ENCODE measurements at regions not wholly inside any gene's neighbourhood (a gene's known extent, or its start where the extent isn't known, plus 50 kb on each side); places are given as distances from the start of the nearest gene placed in this dataset.

GRCh38 chr3:24545887-24546286 is 51.2 kb upstream of the THRB start:
- Histone ChIP-seq H3K4me1 (ENCODE audit: insufficient read depth, low read length) (no peaks in the 10 kb centered on the region), H4K20me1 (ENCODE audit: insufficient read depth, low read length) (no peaks in the 10 kb centered on the region), H3K4me3 (ENCODE audit: insufficient read depth, low read length) (no peak overlapping the region), H3K79me2 (ENCODE audit: insufficient read depth, low read length) (no peaks in the 10 kb centered on the region), H2AFZ (ENCODE audit: low read length) (no peak overlapping the region), H3K36me3 (ENCODE audit: insufficient read depth, low read length) (no peaks in the 10 kb centered on the region), H3K27me3 (ENCODE audit: insufficient read depth, low read length) (no peaks in the 10 kb centered on the region), H3K27ac (ENCODE audit: low read depth, low read length) (no peak overlapping the region), H3K4me2 (ENCODE audit: insufficient read depth, low read length) (no peak overlapping the region), H3K9me3 (ENCODE audit: low read depth, low read length) (no peaks in the 10 kb centered on the region)
- no peak for DNase-seq (ENCODE audit: insufficient read length, low spot score, missing footprints)
- TF ChIP-seq, protein P1, sequence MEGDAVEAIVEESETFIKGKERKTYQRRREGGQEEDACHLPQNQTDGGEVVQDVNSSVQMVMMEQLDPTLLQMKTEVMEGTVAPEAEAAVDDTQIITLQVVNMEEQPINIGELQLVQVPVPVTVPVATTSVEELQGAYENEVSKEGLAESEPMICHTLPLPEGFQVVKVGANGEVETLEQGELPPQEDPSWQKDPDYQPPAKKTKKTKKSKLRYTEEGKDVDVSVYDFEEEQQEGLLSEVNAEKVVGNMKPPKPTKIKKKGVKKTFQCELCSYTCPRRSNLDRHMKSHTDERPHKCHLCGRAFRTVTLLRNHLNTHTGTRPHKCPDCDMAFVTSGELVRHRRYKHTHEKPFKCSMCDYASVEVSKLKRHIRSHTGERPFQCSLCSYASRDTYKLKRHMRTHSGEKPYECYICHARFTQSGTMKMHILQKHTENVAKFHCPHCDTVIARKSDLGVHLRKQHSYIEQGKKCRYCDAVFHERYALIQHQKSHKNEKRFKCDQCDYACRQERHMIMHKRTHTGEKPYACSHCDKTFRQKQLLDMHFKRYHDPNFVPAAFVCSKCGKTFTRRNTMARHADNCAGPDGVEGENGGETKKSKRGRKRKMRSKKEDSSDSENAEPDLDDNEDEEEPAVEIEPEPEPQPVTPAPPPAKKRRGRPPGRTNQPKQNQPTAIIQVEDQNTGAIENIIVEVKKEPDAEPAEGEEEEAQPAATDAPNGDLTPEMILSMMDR (IDR thresholded peaks at IDR 0.05; ENCODE audit: extremely low read depth, low read depth, low read length) = no peak

- Histone ChIP-seq H3K4me2 (ENCODE audit: insufficient read depth, low read length) (no peak overlapping the region), H3K79me2 (ENCODE audit: insufficient read depth, low read length) (no peaks in the 10 kb centered on the region), H3K9me3 (ENCODE audit: low read depth, low read length) (no peaks in the 10 kb centered on the region), H3K4me1 (ENCODE audit: insufficient read depth, low read length) (no peaks in the 10 kb centered on the region), H2AFZ (ENCODE audit: low read length) (no peak overlapping the region), H4K20me1 (ENCODE audit: insufficient read depth, low read length) (no peaks in the 10 kb centered on the region), H3K36me3 (ENCODE audit: insufficient read depth, low read length) (no peaks in the 10 kb centered on the region), H3K27ac (ENCODE audit: low read depth, low read length) (no peak overlapping the region), H3K27me3 (ENCODE audit: insufficient read depth, low read length) (no peaks in the 10 kb centered on the region), H3K4me3 (ENCODE audit: insufficient read depth, low read length) (no peak overlapping the region)
- no peak for DNase-seq (ENCODE audit: insufficient read length, low spot score, missing footprints)
- TF ChIP-seq, protein P1 (IDR thresholded peaks at IDR 0.05; ENCODE audit: extremely low read depth, low read depth, low read length) = no peak
These were observed 53.6 kb upstream of the THRB start for GRCh38 chr3:24548278-24548677.

GRCh38 chr3:24550588-24550987 is 55.9 kb upstream of the THRB start:
- Histone ChIP-seq H3K4me2 (ENCODE audit: insufficient read depth, low read length) (no peak overlapping the region), H3K27me3 (ENCODE audit: insufficient read depth, low read length) (no peaks in the 10 kb centered on the region)
- TF ChIP-seq, protein P1 (IDR thresholded peaks at IDR 0.05; ENCODE audit: extremely low read depth, low read depth, low read length) = no peak

DNA sequence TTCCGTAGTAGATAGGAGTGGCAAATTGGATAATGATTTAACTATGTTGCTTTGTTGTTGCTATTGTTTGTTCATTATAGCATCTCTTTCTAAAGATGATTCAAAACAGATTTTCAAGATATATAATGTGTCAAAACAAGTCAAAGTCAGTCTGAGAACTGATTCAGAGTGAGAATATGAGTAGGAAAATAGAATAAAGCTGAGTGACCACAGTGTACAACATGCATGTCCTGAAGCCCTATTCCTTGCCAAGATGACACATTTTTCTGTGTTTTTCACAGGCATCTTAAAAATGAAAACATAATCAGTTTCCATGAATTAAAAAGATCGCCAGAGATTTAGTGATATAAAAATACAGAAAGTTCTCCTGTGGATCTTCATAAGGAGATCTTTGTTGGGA is 57.0 kb upstream of the THRB start:
- Histone ChIP-seq H3K79me2 (ENCODE audit: insufficient read depth, low read length) (no peaks in the 10 kb centered on the region), H3K9me3 (ENCODE audit: low read depth, low read length) (no peaks in the 10 kb centered on the region), H3K27ac (ENCODE audit: low read depth, low read length) (no peak overlapping the region), H2AFZ (ENCODE audit: low read length) (no peak overlapping the region), H3K27me3 (ENCODE audit: insufficient read depth, low read length) (no peaks in the 10 kb centered on the region), H3K4me3 (ENCODE audit: insufficient read depth, low read length) (no peak overlapping the region), H4K20me1 (ENCODE audit: insufficient read depth, low read length) (no peaks in the 10 kb centered on the region), H3K36me3 (ENCODE audit: insufficient read depth, low read length) (no peaks in the 10 kb centered on the region), H3K4me1 (ENCODE audit: insufficient read depth, low read length) (no peaks in the 10 kb centered on the region), H3K4me2 (ENCODE audit: insufficient read depth, low read length) (no peak overlapping the region)
- DNase-seq (ENCODE audit: insufficient read length, low spot score, missing footprints) = no peak
- TF ChIP-seq, protein P1 (IDR thresholded peaks at IDR 0.05; ENCODE audit: extremely low read depth, low read depth, low read length) = no peak

More at GRCh38 chr3:24550588-24550987, 55.9 kb upstream of the THRB start:
- Histone ChIP-seq H3K9me3 (ENCODE audit: low read depth, low read length) (no peaks in the 10 kb centered on the region), H3K79me2 (ENCODE audit: insufficient read depth, low read length) (no peaks in the 10 kb centered on the region), H3K4me1 (ENCODE audit: insufficient read depth, low read length) (no peaks in the 10 kb centered on the region), H3K36me3 (ENCODE audit: insufficient read depth, low read length) (no peaks in the 10 kb centered on the region), H4K20me1 (ENCODE audit: insufficient read depth, low read length) (no peaks in the 10 kb centered on the region), H3K27ac (ENCODE audit: low read depth, low read length) (no peak overlapping the region), H3K4me3 (ENCODE audit: insufficient read depth, low read length) (no peak overlapping the region), H2AFZ (ENCODE audit: low read length) (no peak overlapping the region)
- no peak for DNase-seq (ENCODE audit: insufficient read length, low spot score, missing footprints)
